Tibial nerve (tissue), 4 donors: ENCODE measurements at regions not wholly inside any gene's neighbourhood (a gene's known extent, or its start where the extent isn't known, plus 50 kb on each side); places are given as distances from the start of the nearest gene placed in this dataset.

Experiments used
- CTCF ChIP-seq, 5 experiments: fragments of 200-600 bp in 3 of 5; fragments of 450-650 bp in 2 of 5; sonication (generic) in 3 of 5; IDR thresholded peaks; one replicate each; pipeline ENCODE4 v1.5.1; 2016 to 2019; ENCODE audit warnings: antibody characterized with exemption in 5 of 5, mild to moderate bottlenecking in 3 of 5, moderate library complexity in 2 of 5
- EP300 ChIP-seq, 2 donors: sonication (generic); formaldehyde crosslinking; IDR thresholded peaks; one replicate each; pipeline ENCODE4 v1.6.1; 2017; ENCODE audit warnings: antibody characterized with exemption in 2 of 2, mild to moderate bottlenecking in 1 of 2
- POLR2A ChIP-seq, 2 donors: fragments of 450-650 bp; IDR thresholded peaks; one replicate each; pipeline ENCODE4 v1.6.1; 2017; ENCODE audit warnings: antibody characterized with exemption in 2 of 2, mild to moderate bottlenecking in 2 of 2, moderate library complexity in 2 of 2

- TF ChIP-seq POLR2A (IDR thresholded peaks at IDR 0.05), result no peak
- TF ChIP-seq CTCF (IDR thresholded peaks at IDR 0.05), result no peak
- TF ChIP-seq EP300 (IDR thresholded peaks at IDR 0.05), result no peak
Measured at GRCh38 chr11:81570669-81571068, 1163.0 kb downstream of the FAM181B start.
